ENCODE measurements at regions not wholly inside any gene's neighbourhood (a gene's known extent, or its start where the extent isn't known, plus 50 kb on each side); places are given as distances from the start of the nearest gene placed in this dataset.
A peak's percentile ranks its signal among the peaks of the same experiment; 100 is the strongest.

DNA sequence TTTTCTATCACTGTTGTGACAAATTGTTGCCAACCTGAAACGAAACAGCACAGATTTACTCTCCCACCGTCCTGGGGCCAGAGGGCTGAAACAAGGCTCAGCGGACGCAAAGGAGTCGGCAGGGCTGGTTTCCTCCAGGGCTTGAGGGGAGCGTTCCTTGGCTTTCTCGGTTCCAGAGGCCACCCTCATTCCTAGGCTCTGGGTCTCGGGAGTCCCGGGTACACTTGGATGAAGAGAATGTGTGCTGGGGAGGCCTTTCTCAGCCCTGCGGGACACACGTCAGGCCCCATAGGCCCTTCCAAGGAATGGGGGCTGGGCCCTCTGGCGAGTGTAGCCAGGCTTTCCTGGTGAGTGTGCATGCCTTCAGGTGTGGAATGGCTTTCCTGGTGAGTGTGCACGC is 287.3 kb upstream of the HS6ST1 start:
- Mint-ChIP-seq H3K4me1 (ENCODE audit: low read depth, unreplicated experiment) (no peaks in the 10 kb centered on the region), H3K9me3 (ENCODE audit: unreplicated experiment) (no peaks in the 10 kb centered on the region), H3K27ac (ENCODE audit: unreplicated experiment) (no peak overlapping the region), H3K4me3 (ENCODE audit: unreplicated experiment) (no peak overlapping the region), H3K27me3 (ENCODE audit: insufficient read depth, unreplicated experiment) (no peaks in the 10 kb centered on the region), H3K36me3 (ENCODE audit: insufficient read depth, unreplicated experiment) (no peaks in the 10 kb centered on the region)
- TF ChIP-seq, protein P1, sequence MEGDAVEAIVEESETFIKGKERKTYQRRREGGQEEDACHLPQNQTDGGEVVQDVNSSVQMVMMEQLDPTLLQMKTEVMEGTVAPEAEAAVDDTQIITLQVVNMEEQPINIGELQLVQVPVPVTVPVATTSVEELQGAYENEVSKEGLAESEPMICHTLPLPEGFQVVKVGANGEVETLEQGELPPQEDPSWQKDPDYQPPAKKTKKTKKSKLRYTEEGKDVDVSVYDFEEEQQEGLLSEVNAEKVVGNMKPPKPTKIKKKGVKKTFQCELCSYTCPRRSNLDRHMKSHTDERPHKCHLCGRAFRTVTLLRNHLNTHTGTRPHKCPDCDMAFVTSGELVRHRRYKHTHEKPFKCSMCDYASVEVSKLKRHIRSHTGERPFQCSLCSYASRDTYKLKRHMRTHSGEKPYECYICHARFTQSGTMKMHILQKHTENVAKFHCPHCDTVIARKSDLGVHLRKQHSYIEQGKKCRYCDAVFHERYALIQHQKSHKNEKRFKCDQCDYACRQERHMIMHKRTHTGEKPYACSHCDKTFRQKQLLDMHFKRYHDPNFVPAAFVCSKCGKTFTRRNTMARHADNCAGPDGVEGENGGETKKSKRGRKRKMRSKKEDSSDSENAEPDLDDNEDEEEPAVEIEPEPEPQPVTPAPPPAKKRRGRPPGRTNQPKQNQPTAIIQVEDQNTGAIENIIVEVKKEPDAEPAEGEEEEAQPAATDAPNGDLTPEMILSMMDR (IDR thresholded peaks at IDR 0.05; ENCODE audit: insufficient read depth in 1 of 2, low read depth in 1 of 2, low read length in 1 of 2, severe bottlenecking in 1 of 2, unreplicated experiment in 1 of 2) = no peak
- BruUV-seq (replicated peaks) = no TSS peak
- Histone ChIP-seq H3K4me3 (ENCODE audit: low read depth, low read length) (no peak overlapping the region), H3K27me3 (replicated peaks; ENCODE audit: control insufficient read depth, insufficient read depth, low read length) (no peaks in the 10 kb centered on the region), H3K36me3 (ENCODE audit: control insufficient read depth, insufficient read depth, low read length) (no peaks in the 10 kb centered on the region), H3K9me3 (no peaks in the 10 kb centered on the region), H3K4me1 (no peaks in the 10 kb centered on the region)
- CTCF ChIA-PET = interaction anchor here (0.6 kb wide), 1 partner anchor 19 kb away, joined by 11 read pairs; no protein-coding TSS in a partner anchor
- intact Hi-C loops (cut with micrococcal nuclease; ENCODE audit: unreplicated experiment) = no loop called here
- peak in 1 of 2 experiments; percentile 12 for DNase-seq
- POLR2A ChIA-PET = no interaction called here

- POLR2A ChIA-PET = no interaction called here
Observed at GRCh38 chr2:128606837-128607236, 288.2 kb upstream of the HS6ST1 start.

DNA sequence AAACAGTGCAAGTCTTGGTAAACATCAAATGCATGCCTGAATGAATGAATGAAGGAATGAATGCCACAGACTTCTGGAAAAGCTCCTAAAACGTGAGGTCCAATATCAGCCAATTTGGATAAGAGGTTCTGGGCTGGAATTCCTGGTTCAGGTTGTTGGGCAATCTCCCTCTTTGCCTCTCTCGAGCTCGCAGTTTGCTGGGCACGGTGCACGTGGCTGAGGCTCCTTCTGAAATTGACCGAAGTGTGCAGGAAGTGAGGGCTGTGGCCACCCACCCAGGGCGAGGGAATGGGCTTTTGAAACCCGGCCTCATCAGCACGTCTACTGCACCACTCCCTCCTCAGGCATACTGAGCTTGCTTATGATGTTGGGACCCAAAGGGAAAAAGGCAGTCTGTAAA is 288.8 kb upstream of the HS6ST1 start:
- no peaks in the 10 kb centered on the region for H3K27me3 ChIP-seq (replicated peaks; ENCODE audit: control insufficient read depth, insufficient read depth, low read length)
- ChIA-PET CTCF (no interaction called here), POLR2A (no interaction called here)
- no peak overlapping the region for H3K27ac Mint-ChIP-seq (ENCODE audit: unreplicated experiment)
- H3K4me3 Mint-ChIP-seq (ENCODE audit: unreplicated experiment) = no peak overlapping the region
- no peaks in the 10 kb centered on the region for H3K36me3 Mint-ChIP-seq (ENCODE audit: insufficient read depth, unreplicated experiment)
- no peaks in the 10 kb centered on the region for H3K4me1 ChIP-seq
- TF ChIP-seq, protein P1 (IDR thresholded peaks at IDR 0.05; ENCODE audit: insufficient read depth in 1 of 2, low read depth in 1 of 2, low read length in 1 of 2, severe bottlenecking in 1 of 2, unreplicated experiment in 1 of 2) = no peak
- no TSS peak for BruUV-seq (replicated peaks)
- H3K9me3 ChIP-seq = no peaks in the 10 kb centered on the region
- DNase-seq = no peak
- no peaks in the 10 kb centered on the region for H3K9me3 Mint-ChIP-seq (ENCODE audit: unreplicated experiment)
- no peaks in the 10 kb centered on the region for H3K4me1 Mint-ChIP-seq (ENCODE audit: low read depth, unreplicated experiment)
- no peaks in the 10 kb centered on the region for H3K36me3 ChIP-seq (ENCODE audit: control insufficient read depth, insufficient read depth, low read length)
- intact Hi-C loops (cut with micrococcal nuclease; ENCODE audit: unreplicated experiment) = no loop called here
- H3K4me3 ChIP-seq (ENCODE audit: low read depth, low read length) = no peak overlapping the region
- no peaks in the 10 kb centered on the region for H3K27me3 Mint-ChIP-seq (ENCODE audit: insufficient read depth, unreplicated experiment)

More at GRCh38 chr2:128606837-128607236, 288.2 kb upstream of the HS6ST1 start:
- Histone ChIP-seq H3K4me3 (ENCODE audit: low read depth, low read length) (no peak overlapping the region), H3K27me3 (replicated peaks; ENCODE audit: control insufficient read depth, insufficient read depth, low read length) (no peaks in the 10 kb centered on the region), H3K9me3 (no peaks in the 10 kb centered on the region), H3K4me1 (no peaks in the 10 kb centered on the region), H3K36me3 (ENCODE audit: control insufficient read depth, insufficient read depth, low read length) (no peaks in the 10 kb centered on the region)
- intact Hi-C loops (cut with micrococcal nuclease; ENCODE audit: unreplicated experiment) = no loop called here
- Mint-ChIP-seq H3K4me3 (ENCODE audit: unreplicated experiment) (no peak overlapping the region), H3K4me1 (ENCODE audit: low read depth, unreplicated experiment) (no peaks in the 10 kb centered on the region), H3K27ac (ENCODE audit: unreplicated experiment) (no peak overlapping the region), H3K36me3 (ENCODE audit: insufficient read depth, unreplicated experiment) (no peaks in the 10 kb centered on the region), H3K27me3 (ENCODE audit: insufficient read depth, unreplicated experiment) (no peaks in the 10 kb centered on the region), H3K9me3 (ENCODE audit: unreplicated experiment) (no peaks in the 10 kb centered on the region)
- CTCF ChIA-PET = no interaction called here
- no TSS peak for BruUV-seq (replicated peaks)
- DNase-seq = peak in 1 of 2 experiments; percentile 19
- TF ChIP-seq, protein P1 (IDR thresholded peaks at IDR 0.05; ENCODE audit: insufficient read depth in 1 of 2, low read depth in 1 of 2, low read length in 1 of 2, severe bottlenecking in 1 of 2, unreplicated experiment in 1 of 2) = no peak

All from Caco-2 (cell line).